ENCODE measurements at regions not wholly inside any gene's neighbourhood (a gene's known extent, or its start where the extent isn't known, plus 50 kb on each side); places are given as distances from the start of the nearest gene placed in this dataset.

DNA sequence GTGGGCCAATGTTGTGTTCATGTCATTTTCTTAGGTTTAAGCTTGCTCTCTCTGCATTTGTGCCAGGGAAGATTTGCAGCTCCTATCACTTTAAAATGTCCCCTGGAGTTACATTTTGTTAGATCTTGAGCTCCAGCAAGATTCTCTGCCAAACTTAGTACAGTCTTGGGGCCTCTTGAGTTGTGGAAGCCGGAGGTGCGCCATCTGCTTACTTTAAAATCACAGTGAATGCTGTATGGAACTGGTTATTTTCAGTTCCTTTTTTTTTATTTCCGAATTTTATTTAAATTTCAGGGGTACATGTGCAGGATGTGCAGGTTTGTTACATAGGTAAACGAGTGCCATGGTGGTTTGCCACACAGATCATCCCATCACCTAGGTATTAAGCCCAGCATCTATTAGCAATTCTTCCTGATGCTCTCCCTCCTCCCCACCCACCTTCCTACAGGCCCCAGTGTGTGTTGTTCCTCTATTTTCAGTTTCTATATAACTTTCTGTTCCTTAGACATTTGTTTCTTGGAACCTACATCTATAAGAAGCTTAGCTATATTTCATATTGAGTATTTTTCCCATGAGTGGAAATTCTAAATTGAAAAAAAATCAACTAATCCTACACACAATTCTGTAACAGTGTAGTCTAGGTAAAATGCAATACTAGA, 114.4 kb upstream of the CREB5 start:
- no peak for ATAC-seq (ENCODE audit: insufficient read depth, low read depth)

DNA sequence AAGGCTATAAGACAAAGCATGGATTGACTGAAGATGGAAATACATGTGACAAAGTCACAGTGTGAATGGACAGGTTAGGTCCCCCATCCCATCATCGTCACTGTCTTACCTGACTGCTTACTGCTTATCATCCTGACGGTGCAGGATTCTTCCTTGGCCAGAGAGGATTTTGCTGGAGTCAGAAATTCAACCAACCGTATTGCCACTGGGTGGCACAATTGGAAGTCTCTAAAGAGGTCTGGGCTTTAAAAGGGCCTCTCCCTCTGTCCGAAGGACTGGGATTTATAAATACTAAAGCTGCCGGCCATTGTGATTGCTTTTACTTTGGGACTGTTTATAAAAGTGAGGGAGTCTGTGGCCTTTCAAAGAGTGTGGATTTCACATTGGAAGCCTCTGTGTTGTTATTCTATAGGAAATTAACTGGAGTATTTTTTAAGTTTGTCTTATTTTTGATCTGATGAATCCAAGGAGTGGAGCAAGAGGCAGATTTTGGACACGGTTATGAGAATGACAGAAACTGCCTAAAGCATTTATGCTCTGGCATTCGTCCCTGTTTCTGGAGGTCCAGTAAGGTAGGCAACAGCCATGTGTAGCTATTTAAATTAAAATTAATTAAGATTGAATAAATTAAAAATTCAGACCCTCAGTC, 113.3 kb upstream of the CREB5 start:
- Histone ChIP-seq H3K27me3 (ENCODE audit: insufficient read depth, low read length, poor library complexity) (no peaks in the 10 kb centered on the region), H3K9ac (ENCODE audit: low read depth, low read length) (no peak overlapping the region), H2AFZ (ENCODE audit: low read depth, low read length) (no peak overlapping the region), H3K4me3 (ENCODE audit: low read depth in 1 of 2, low read length in 2 of 2) (no peak overlapping the region), H3K9me3 (ENCODE audit: insufficient read depth, low read length, severe bottlenecking) (no peaks in the 10 kb centered on the region), H3K27ac (ENCODE audit: low read length) (no peak overlapping the region), H3K4me1 (ENCODE audit: insufficient read depth, low read length) (no peaks in the 10 kb centered on the region), H3K4me2 (ENCODE audit: insufficient read depth, low read length) (no peak overlapping the region), H4K20me1 (ENCODE audit: insufficient read depth, low read length) (no peaks in the 10 kb centered on the region), H3K79me2 (ENCODE audit: insufficient read depth, low read length) (no peaks in the 10 kb centered on the region), H3K36me3 (ENCODE audit: insufficient read depth, low read length) (no peaks in the 10 kb centered on the region)
- no peak for DNase-seq
- TF ChIP-seq EZH2 (IDR thresholded peaks at IDR 0.05; ENCODE audit: borderline replicate concordance, low read depth, low read length, severe bottlenecking): no peak
- TF ChIP-seq, protein P1, sequence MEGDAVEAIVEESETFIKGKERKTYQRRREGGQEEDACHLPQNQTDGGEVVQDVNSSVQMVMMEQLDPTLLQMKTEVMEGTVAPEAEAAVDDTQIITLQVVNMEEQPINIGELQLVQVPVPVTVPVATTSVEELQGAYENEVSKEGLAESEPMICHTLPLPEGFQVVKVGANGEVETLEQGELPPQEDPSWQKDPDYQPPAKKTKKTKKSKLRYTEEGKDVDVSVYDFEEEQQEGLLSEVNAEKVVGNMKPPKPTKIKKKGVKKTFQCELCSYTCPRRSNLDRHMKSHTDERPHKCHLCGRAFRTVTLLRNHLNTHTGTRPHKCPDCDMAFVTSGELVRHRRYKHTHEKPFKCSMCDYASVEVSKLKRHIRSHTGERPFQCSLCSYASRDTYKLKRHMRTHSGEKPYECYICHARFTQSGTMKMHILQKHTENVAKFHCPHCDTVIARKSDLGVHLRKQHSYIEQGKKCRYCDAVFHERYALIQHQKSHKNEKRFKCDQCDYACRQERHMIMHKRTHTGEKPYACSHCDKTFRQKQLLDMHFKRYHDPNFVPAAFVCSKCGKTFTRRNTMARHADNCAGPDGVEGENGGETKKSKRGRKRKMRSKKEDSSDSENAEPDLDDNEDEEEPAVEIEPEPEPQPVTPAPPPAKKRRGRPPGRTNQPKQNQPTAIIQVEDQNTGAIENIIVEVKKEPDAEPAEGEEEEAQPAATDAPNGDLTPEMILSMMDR (IDR thresholded peaks at IDR 0.05; ENCODE audit: borderline replicate concordance, extremely low read depth, low read length, poor library complexity, severe bottlenecking): peak; percentile 17
- ATAC-seq (ENCODE audit: insufficient read depth, low read depth): no peak

More for the DNA sequence above, 114.4 kb upstream of the CREB5 start:
- H3K9me3 ChIP-seq (ENCODE audit: insufficient read depth, low read length, severe bottlenecking): no peaks in the 10 kb centered on the region
- H3K27ac ChIP-seq (ENCODE audit: low read length): no peak overlapping the region
- no peak overlapping the region for H3K9ac ChIP-seq (ENCODE audit: low read depth, low read length)
- no peak overlapping the region for H2AFZ ChIP-seq (ENCODE audit: low read depth, low read length)
- no peaks in the 10 kb centered on the region for H3K79me2 ChIP-seq (ENCODE audit: insufficient read depth, low read length)
- no peaks in the 10 kb centered on the region for H4K20me1 ChIP-seq (ENCODE audit: insufficient read depth, low read length)
- no peaks in the 10 kb centered on the region for H3K36me3 ChIP-seq (ENCODE audit: insufficient read depth, low read length)
- no peak for DNase-seq
- H3K27me3 ChIP-seq (ENCODE audit: insufficient read depth, low read length, poor library complexity): no peaks in the 10 kb centered on the region
- H3K4me1 ChIP-seq (ENCODE audit: insufficient read depth, low read length): no peaks in the 10 kb centered on the region
- H3K4me2 ChIP-seq (ENCODE audit: insufficient read depth, low read length): no peak overlapping the region
- TF ChIP-seq, protein P1 (IDR thresholded peaks at IDR 0.05; ENCODE audit: borderline replicate concordance, extremely low read depth, low read length, poor library complexity, severe bottlenecking): no peak
- TF ChIP-seq EZH2 (IDR thresholded peaks at IDR 0.05; ENCODE audit: borderline replicate concordance, low read depth, low read length, severe bottlenecking): no peak
- H3K4me3 ChIP-seq (ENCODE audit: low read depth in 1 of 2, low read length in 2 of 2): no peak overlapping the region

DNA sequence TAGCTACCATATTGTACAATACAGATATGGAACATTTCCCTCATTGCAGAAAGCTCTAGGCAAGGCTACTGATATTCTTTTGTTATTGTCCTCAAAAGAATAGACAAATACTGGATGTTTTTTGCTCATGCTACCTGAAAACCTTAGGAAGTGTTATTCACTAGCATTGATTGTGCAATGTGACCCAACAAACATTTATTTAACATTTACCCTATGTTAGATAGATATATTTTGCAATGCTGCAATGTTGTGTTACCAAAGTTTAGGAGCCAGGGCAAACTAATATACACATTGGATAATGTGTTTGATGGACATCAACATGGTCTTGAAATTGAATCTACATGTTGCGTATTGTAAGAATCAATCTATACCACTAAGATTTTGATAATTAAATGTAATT, 112.8 kb upstream of the CREB5 start:
- no peaks in the 10 kb centered on the region for H3K36me3 ChIP-seq (ENCODE audit: insufficient read depth, low read length)
- H3K4me2 ChIP-seq (ENCODE audit: insufficient read depth, low read length): no peak overlapping the region
- no peak overlapping the region for H3K27ac ChIP-seq (ENCODE audit: low read length)
- H3K4me3 ChIP-seq (ENCODE audit: low read depth in 1 of 2, low read length in 2 of 2): no peak overlapping the region
- H3K79me2 ChIP-seq (ENCODE audit: insufficient read depth, low read length): no peaks in the 10 kb centered on the region
- DNase-seq (no peak), ATAC-seq (ENCODE audit: insufficient read depth, low read depth) (no peak)
- no peaks in the 10 kb centered on the region for H3K9me3 ChIP-seq (ENCODE audit: insufficient read depth, low read length, severe bottlenecking)
- no peak overlapping the region for H2AFZ ChIP-seq (ENCODE audit: low read depth, low read length)
- no peaks in the 10 kb centered on the region for H3K27me3 ChIP-seq (ENCODE audit: insufficient read depth, low read length, poor library complexity)
- H4K20me1 ChIP-seq (ENCODE audit: insufficient read depth, low read length): no peaks in the 10 kb centered on the region
- no peaks in the 10 kb centered on the region for H3K4me1 ChIP-seq (ENCODE audit: insufficient read depth, low read length)
- no peak overlapping the region for H3K9ac ChIP-seq (ENCODE audit: low read depth, low read length)
- TF ChIP-seq, protein P1 (IDR thresholded peaks at IDR 0.05; ENCODE audit: borderline replicate concordance, extremely low read depth, low read length, poor library complexity, severe bottlenecking): no peak
- no peak for TF ChIP-seq EZH2 (IDR thresholded peaks at IDR 0.05; ENCODE audit: borderline replicate concordance, low read depth, low read length, severe bottlenecking)

Measured in DND-41 (cell line).